ENCODE measurements at regions not wholly inside any gene's neighbourhood (a gene's known extent, or its start where the extent isn't known, plus 50 kb on each side); places are given as distances from the start of the nearest gene placed in this dataset.

DNA sequence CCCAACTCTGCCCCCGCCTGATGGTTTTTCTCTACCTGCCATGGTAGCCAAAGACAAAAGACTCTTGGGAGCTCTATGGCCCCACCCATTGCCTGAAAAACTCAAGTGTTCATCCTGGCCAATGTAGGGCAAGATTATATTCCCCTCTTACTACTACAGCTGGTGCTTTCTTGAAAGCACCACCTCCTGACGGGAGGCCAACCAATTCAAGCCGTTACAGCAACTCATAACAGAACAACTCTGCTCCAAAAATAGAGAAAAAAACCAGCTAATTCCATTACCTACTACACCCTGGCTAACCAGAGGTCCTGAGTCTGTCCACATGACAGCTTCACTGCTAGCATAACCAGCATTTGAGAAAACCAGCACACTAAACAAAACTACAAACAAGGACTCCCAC lies 127.5 kb upstream of the GAREM1 start:
- TF ChIP-seq, protein P1, sequence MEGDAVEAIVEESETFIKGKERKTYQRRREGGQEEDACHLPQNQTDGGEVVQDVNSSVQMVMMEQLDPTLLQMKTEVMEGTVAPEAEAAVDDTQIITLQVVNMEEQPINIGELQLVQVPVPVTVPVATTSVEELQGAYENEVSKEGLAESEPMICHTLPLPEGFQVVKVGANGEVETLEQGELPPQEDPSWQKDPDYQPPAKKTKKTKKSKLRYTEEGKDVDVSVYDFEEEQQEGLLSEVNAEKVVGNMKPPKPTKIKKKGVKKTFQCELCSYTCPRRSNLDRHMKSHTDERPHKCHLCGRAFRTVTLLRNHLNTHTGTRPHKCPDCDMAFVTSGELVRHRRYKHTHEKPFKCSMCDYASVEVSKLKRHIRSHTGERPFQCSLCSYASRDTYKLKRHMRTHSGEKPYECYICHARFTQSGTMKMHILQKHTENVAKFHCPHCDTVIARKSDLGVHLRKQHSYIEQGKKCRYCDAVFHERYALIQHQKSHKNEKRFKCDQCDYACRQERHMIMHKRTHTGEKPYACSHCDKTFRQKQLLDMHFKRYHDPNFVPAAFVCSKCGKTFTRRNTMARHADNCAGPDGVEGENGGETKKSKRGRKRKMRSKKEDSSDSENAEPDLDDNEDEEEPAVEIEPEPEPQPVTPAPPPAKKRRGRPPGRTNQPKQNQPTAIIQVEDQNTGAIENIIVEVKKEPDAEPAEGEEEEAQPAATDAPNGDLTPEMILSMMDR (IDR thresholded peaks at IDR 0.05), result no peak
- TF ChIP-seq, protein P2, sequence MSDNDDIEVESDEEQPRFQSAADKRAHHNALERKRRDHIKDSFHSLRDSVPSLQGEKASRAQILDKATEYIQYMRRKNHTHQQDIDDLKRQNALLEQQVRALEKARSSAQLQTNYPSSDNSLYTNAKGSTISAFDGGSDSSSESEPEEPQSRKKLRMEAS (CRISPR knock-in tag; IDR thresholded peaks at IDR 0.05), result no peak
- TF ChIP-seq NR2C2 (CRISPR knock-in tag; IDR thresholded peaks at IDR 0.05) (no peak), TEAD4 (CRISPR knock-in tag; IDR thresholded peaks at IDR 0.05) (no peak), ZNF232 (CRISPR knock-in tag; IDR thresholded peaks at IDR 0.05) (no peak)
- TF ChIP-seq, protein P3, sequence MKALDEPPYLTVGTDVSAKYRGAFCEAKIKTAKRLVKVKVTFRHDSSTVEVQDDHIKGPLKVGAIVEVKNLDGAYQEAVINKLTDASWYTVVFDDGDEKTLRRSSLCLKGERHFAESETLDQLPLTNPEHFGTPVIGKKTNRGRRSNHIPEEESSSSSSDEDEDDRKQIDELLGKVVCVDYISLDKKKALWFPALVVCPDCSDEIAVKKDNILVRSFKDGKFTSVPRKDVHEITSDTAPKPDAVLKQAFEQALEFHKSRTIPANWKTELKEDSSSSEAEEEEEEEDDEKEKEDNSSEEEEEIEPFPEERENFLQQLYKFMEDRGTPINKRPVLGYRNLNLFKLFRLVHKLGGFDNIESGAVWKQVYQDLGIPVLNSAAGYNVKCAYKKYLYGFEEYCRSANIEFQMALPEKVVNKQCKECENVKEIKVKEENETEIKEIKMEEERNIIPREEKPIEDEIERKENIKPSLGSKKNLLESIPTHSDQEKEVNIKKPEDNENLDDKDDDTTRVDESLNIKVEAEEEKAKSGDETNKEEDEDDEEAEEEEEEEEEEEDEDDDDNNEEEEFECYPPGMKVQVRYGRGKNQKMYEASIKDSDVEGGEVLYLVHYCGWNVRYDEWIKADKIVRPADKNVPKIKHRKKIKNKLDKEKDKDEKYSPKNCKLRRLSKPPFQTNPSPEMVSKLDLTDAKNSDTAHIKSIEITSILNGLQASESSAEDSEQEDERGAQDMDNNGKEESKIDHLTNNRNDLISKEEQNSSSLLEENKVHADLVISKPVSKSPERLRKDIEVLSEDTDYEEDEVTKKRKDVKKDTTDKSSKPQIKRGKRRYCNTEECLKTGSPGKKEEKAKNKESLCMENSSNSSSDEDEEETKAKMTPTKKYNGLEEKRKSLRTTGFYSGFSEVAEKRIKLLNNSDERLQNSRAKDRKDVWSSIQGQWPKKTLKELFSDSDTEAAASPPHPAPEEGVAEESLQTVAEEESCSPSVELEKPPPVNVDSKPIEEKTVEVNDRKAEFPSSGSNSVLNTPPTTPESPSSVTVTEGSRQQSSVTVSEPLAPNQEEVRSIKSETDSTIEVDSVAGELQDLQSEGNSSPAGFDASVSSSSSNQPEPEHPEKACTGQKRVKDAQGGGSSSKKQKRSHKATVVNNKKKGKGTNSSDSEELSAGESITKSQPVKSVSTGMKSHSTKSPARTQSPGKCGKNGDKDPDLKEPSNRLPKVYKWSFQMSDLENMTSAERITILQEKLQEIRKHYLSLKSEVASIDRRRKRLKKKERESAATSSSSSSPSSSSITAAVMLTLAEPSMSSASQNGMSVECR (CRISPR knock-in tag; IDR thresholded peaks at IDR 0.05; ENCODE audit: borderline replicate concordance), result no peak
- TF ChIP-seq, protein P4, sequence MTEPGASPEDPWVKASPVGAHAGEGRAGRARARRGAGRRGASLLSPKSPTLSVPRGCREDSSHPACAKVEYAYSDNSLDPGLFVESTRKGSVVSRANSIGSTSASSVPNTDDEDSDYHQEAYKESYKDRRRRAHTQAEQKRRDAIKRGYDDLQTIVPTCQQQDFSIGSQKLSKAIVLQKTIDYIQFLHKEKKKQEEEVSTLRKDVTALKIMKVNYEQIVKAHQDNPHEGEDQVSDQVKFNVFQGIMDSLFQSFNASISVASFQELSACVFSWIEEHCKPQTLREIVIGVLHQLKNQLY (CRISPR knock-in tag; IDR thresholded peaks at IDR 0.05), result no peak
- TF ChIP-seq, protein P5, sequence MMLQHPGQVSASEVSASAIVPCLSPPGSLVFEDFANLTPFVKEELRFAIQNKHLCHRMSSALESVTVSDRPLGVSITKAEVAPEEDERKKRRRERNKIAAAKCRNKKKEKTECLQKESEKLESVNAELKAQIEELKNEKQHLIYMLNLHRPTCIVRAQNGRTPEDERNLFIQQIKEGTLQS (CRISPR knock-in tag; conservative IDR thresholded peaks at IDR 0.05), result no peak

All from WTC11 (cell line).